HEK293T (cell line): ENCODE measurements at regions not wholly inside any gene's neighbourhood (a gene's known extent, or its start where the extent isn't known, plus 50 kb on each side); places are given as distances from the start of the nearest gene placed in this dataset.

Source experiments
- CTCF ChIA-PET: fragments of 350-600 bp; formaldehyde crosslinking; extraction: SDS; loops from one replicate; lab custom pipeline; 2021; ENCODE audit warnings: antibody characterized with exemption, inconsistent platforms; lab: Yijun Ruan, JAX
- POLR2A ChIA-PET: fragments of 350-600 bp; formaldehyde crosslinking; extraction: SDS; loops from one replicate; lab custom pipeline; 2020; ENCODE audit warnings: antibody characterized with exemption, inconsistent platforms; lab: Yijun Ruan, JAX
- DNase-seq: peaks from one replicate; pipeline ENCODE4 v3.0.0; 2012; ENCODE audit warnings: mixed read lengths; ENCODE audit errors: extremely low spot score
- ARNT ChIP-seq: fragments of 450-650 bp; IDR thresholded peaks from 2 replicates; pipeline ENCODE4 v1.6.1; 2017; ENCODE audit warnings: mild to moderate bottlenecking
- BHLHE40 ChIP-seq: fragments of 450-650 bp; IDR thresholded peaks from 2 replicates; pipeline ENCODE4 v1.6.1; 2016; ENCODE audit warnings: mild to moderate bottlenecking, moderate library complexity, borderline replicate concordance
- CTBP1 ChIP-seq: fragments of 450-650 bp; IDR thresholded peaks from 2 replicates; pipeline ENCODE4 v1.6.1; 2016; ENCODE audit warnings: borderline replicate concordance
- ELF4 ChIP-seq: fragments of 450-650 bp; IDR thresholded peaks from 2 replicates; pipeline ENCODE4 v1.6.1; 2017; ENCODE audit warnings: antibody characterized with exemption
- FOXA1 ChIP-seq: fragments of 450-650 bp; IDR thresholded peaks from 2 replicates; pipeline ENCODE4 v1.6.1; 2016; ENCODE audit warnings: mild to moderate bottlenecking
- FOXK2 ChIP-seq: fragments of 450-650 bp; IDR thresholded peaks from 2 replicates; pipeline ENCODE4 v1.6.1; 2016; ENCODE audit warnings: mild to moderate bottlenecking
- FOXM1 ChIP-seq: fragments of 450-650 bp; IDR thresholded peaks from 2 replicates; pipeline ENCODE4 v1.6.1; 2017; ENCODE audit warnings: mild to moderate bottlenecking, borderline replicate concordance
- HDGF ChIP-seq: fragments of 450-650 bp; IDR thresholded peaks from 2 replicates; pipeline ENCODE4 v1.6.1; 2017; ENCODE audit warnings: antibody characterized with exemption, borderline replicate concordance
- L3MBTL2 ChIP-seq: fragments of 450-650 bp; conservative IDR thresholded peaks from 2 replicates; pipeline ENCODE4 v1.6.1; 2016; ENCODE audit warnings: mild to moderate bottlenecking
- LEF1 ChIP-seq: fragments of 450-650 bp; IDR thresholded peaks from 2 replicates; pipeline ENCODE4 v1.6.1; 2017; ENCODE audit warnings: mild to moderate bottlenecking, borderline replicate concordance
- NFRKB ChIP-seq: fragments of 450-650 bp; IDR thresholded peaks from 2 replicates; pipeline ENCODE4 v1.6.1; 2016; ENCODE audit warnings: mild to moderate bottlenecking, moderate library complexity
- SP1 ChIP-seq: fragments of 450-650 bp; IDR thresholded peaks from 2 replicates; pipeline ENCODE4 v1.6.1; 2017
- SUZ12 ChIP-seq: fragments of 450-650 bp; IDR thresholded peaks from 2 replicates; pipeline ENCODE4 v1.6.1; 2016; ENCODE audit warnings: mild to moderate bottlenecking
- TARDBP ChIP-seq: fragments of 450-650 bp; IDR thresholded peaks from 2 replicates; pipeline ENCODE4 v1.6.1; 2016
- ZNF384 ChIP-seq: fragments of 450-650 bp; IDR thresholded peaks from 2 replicates; pipeline ENCODE4 v1.6.1; 2016
- TF ChIP-seq, protein P1 (sequence below): fragments of 450-650 bp; IDR thresholded peaks from 2 replicates; pipeline ENCODE4 v1.6.1; 2016

DNA sequence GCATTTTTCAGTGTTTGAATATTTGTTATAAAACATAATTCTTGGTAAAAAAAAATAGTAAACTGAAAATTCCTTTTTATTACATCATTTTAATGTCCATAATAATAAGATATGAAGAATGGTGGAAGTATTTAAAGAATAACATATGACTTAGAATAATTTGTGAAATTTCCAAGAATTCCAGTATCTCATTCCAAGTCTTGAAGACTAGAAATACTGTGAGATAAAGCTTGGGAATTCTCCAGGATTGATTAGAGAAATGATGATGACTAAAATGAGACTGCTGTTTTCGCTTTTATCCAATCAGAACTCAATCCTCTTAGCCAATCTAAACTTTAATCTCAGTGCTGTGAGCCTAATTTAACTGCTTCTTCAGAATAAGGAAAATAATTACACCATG, 184.2 kb upstream of the HCCS start:
- CTCF ChIA-PET, result no interaction called here
- no peak for DNase-seq
- POLR2A ChIA-PET, result no interaction called here
- TF ChIP-seq ELF4 (no peak), HDGF (no peak), BHLHE40 (no peak), L3MBTL2 (no peak), LEF1 (no peak), TARDBP (no peak), ARNT (no peak)

DNA sequence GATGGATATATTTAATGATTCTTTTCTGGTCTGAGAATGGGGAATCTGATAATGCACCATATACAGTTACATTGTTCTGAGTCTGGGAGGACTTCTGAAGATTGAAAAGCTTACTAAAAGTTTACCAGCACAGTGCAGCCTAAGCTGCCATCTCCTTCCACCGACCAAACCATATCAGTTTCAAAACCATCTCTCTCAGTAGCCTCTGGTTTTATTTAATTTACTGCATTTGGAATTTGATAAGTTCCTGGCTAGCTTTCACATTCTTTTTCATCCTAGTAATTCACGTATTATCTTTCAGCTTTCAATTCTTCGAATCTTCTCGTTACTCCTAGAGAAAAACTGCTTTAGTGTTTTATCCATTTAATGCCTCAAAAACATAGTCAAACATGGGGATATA, 181.4 kb upstream of the HCCS start:
- CTCF ChIA-PET, result interaction anchor here (0.6 kb wide), 1 partner anchor 111 kb away, joined by 3 read pairs; no protein-coding TSS in a partner anchor
- POLR2A ChIA-PET, result no interaction called here
- no peak for TF ChIP-seq SUZ12
- TF ChIP-seq ZNF384, result no peak
- no peak for TF ChIP-seq LEF1
- no peak for TF ChIP-seq ARNT
- no peak for TF ChIP-seq HDGF
- DNase-seq, result no peak

DNA sequence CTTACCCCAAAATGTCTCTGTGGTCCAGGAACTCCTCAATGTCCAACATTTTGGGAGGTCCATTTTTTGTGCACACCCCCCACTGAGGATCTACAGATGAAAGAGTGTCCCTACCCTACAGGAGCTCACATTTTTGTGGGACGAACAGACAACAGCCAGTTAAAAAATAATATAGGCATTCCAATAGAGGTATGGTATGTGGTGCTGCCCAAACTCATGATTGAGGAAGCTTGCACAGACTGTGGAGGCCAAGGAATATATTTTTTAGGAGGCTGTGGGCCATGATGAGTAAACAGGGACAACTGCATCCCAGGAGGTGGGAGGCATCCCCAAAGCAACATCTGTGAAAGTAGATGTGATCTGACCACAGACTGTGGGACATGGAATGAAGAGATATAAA, 181.0 kb upstream of the HCCS start:
- DNase-seq, result no peak
- CTCF ChIA-PET, result interaction anchor here (0.6 kb wide), 1 partner anchor 111 kb away, joined by 3 read pairs; no protein-coding TSS in a partner anchor
- POLR2A ChIA-PET, result no interaction called here
- no peak for TF ChIP-seq TARDBP
- no peak for TF ChIP-seq FOXA1
- TF ChIP-seq BHLHE40, result no peak
- no peak for TF ChIP-seq SP1
- TF ChIP-seq LEF1, result no peak
- no peak for TF ChIP-seq FOXM1
- no peak for TF ChIP-seq ZNF384
- TF ChIP-seq FOXK2, result no peak
- no peak for TF ChIP-seq HDGF
- no peak for TF ChIP-seq ELF4
- no peak for TF ChIP-seq CTBP1
- TF ChIP-seq, protein P1, sequence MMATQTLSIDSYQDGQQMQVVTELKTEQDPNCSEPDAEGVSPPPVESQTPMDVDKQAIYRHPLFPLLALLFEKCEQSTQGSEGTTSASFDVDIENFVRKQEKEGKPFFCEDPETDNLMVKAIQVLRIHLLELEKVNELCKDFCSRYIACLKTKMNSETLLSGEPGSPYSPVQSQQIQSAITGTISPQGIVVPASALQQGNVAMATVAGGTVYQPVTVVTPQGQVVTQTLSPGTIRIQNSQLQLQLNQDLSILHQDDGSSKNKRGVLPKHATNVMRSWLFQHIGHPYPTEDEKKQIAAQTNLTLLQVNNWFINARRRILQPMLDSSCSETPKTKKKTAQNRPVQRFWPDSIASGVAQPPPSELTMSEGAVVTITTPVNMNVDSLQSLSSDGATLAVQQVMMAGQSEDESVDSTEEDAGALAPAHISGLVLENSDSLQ, result no peak
- no peak for TF ChIP-seq NFRKB

DNA sequence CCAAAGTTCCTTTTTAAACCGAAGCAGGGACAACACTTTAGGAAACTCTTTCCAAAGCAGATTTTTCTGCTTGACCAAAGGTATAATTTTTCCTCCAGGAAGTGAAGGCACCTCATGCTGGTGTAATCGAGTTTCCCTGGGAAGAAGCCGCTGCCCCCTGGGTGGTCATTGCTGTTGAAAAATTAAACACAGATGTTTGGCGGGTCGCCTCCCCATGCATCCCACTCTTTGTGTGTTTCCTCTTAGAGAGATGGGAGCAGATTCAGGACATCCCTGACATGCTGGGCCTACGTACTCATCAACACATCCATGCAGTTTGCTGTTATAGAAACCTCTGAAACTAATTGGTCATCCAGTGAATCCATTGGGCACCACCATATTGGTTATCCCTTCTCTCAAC, 179.2 kb upstream of the HCCS start:
- ChIA-PET CTCF (no interaction called here), POLR2A (no interaction called here)
- no peak for DNase-seq
- TF ChIP-seq FOXA1 (no peak), CTBP1 (no peak), FOXK2 (no peak), HDGF (no peak), NFRKB (no peak), TARDBP (no peak), FOXM1 (no peak), SP1 (no peak), SUZ12 (no peak), ARNT (no peak), L3MBTL2 (no peak), BHLHE40 (no peak), LEF1 (no peak), ELF4 (no peak), ZNF384 (no peak)
- TF ChIP-seq, protein P1, result no peak

DNA sequence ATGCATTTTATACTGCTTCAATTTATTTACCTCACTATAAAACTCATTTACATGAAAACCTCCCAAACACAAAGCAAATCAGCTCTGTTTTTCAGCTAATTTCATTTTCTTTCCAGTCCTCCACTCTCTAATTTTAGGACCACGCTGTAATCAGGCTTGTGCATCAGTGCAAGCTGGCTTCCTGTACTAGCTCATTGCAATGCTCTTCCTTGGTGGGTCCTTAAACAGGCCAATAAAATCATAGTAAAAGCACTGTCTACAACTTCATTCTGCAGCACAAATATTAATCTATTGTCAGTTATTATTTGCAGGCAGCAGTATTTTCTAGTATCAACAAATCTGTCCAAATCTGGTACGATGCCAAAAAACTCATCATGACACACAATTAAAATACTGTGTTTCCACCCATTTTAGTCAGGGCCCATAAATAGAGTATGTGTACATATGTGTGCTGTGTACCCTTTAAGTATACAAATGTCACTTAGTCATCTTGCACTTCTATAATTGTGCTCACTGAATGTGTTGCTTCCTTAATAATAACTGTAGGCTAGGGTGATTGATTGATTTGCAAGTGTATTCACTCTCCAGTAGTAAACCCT, 178.2 kb upstream of the HCCS start:
- POLR2A ChIA-PET, result no interaction called here
- TF ChIP-seq FOXA1 (no peak), LEF1 (no peak), ARNT (no peak), ZNF384 (no peak), SUZ12 (no peak), L3MBTL2 (no peak), TARDBP (no peak), FOXM1 (no peak), NFRKB (no peak), BHLHE40 (no peak), FOXK2 (no peak), CTBP1 (no peak), HDGF (no peak), ELF4 (no peak), SP1 (no peak)
- TF ChIP-seq, protein P1, result no peak
- DNase-seq, result no peak
- CTCF ChIA-PET, result no interaction called here

DNA sequence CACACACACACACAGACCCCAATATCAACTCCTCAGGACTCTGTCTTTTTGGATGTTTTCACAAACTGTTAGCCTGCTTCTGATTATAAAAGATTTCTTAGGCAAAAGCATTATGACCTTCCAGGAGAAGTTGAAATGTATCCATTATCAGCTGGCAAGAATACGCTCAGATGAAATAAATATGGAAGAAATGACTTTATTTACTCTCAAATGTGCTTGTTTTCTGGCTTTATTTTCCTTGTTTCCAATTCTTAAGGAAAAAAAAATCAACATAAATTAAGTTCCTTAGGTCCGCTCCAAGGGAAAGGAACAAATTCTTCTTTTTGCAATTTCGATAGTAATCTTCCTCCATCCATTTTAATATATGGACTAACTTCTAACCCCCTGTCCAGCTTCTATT, 175.6 kb upstream of the HCCS start:
- ChIA-PET CTCF (no interaction called here), POLR2A (no interaction called here)
- TF ChIP-seq ZNF384 (no peak), FOXA1 (no peak), ARNT (no peak), SP1 (no peak), L3MBTL2 (no peak), HDGF (no peak), LEF1 (no peak), FOXK2 (no peak), CTBP1 (no peak), BHLHE40 (no peak), FOXM1 (no peak), TARDBP (no peak), SUZ12 (no peak), ELF4 (no peak), NFRKB (no peak)
- TF ChIP-seq, protein P1, result no peak
- no peak for DNase-seq
